Keratinocyte (primary cell): ENCODE measurements at regions not wholly inside any gene's neighbourhood (a gene's known extent, or its start where the extent isn't known, plus 50 kb on each side); places are given as distances from the start of the nearest gene placed in this dataset.

Experiments used
- DNase-seq: peaks from one replicate; pipeline ENCODE4 v3.0.0-alpha.2; 2011; ENCODE audit warnings: low read depth, missing footprints, low spot score
- FAIRE-seq: peaks from 2 replicates; lab custom pipeline; 2011; peaks lifted over from hg19 to GRCh38; lab: Jason Lieb, UNC
- H2AFZ ChIP-seq: 2 replicates; pipeline ENCODE4 v1.6.0; 2012; ENCODE audit warnings: low read length, control low read depth, inconsistent platforms; ENCODE audit not compliant: control insufficient read depth
- H3K27ac ChIP-seq: 2 replicates; pipeline ENCODE4 v1.5.1; 2011; ENCODE audit warnings: low read length; ENCODE audit not compliant: control insufficient read depth, insufficient read depth
- H3K27me3 ChIP-seq: 3 replicates; pipeline ENCODE4 v1.6.0; 2011; ENCODE audit warnings: low read length; ENCODE audit not compliant: control insufficient read depth, insufficient read depth; ENCODE audit errors: extremely low read depth
- H3K36me3 ChIP-seq, 2 experiments: 2 replicates in 1 of 2; 3 replicates in 1 of 2; pipeline ENCODE4 v1.5.1; 2011; ENCODE audit warnings: low read length in 2 of 2, mild to moderate bottlenecking in 1 of 2; ENCODE audit not compliant: control insufficient read depth in 2 of 2, insufficient read depth in 2 of 2; ENCODE audit errors: extremely low read depth in 1 of 2
- H3K4me1 ChIP-seq: 3 replicates; pipeline ENCODE4 v1.5.1; 2011; ENCODE audit warnings: low read length; ENCODE audit not compliant: control insufficient read depth, insufficient read depth; ENCODE audit errors: extremely low read depth
- H3K4me2 ChIP-seq: 3 replicates; pipeline ENCODE4 v1.6.0; 2011; ENCODE audit warnings: low read depth, low read length; ENCODE audit not compliant: control insufficient read depth, insufficient read depth; ENCODE audit errors: extremely low read depth
- H3K4me3 ChIP-seq, 3 experiments: fragments of 200-600 bp in 1 of 3; sonication (generic) in 1 of 3; 2 replicates in 2 of 3; 3 replicates in 1 of 3; pipeline ENCODE4 v1.5.1; 2011 to 2016; ENCODE audit warnings: low read length in 3 of 3, mild to moderate bottlenecking in 3 of 3, control low read depth in 2 of 3, inconsistent platforms in 1 of 3, low read depth in 1 of 3, mixed read lengths in 1 of 3, mixed run types in 1 of 3, moderate library complexity in 1 of 3; ENCODE audit not compliant: control insufficient read depth in 2 of 3, insufficient read depth in 2 of 3; ENCODE audit errors: extremely low read depth in 1 of 3
- H3K79me2 ChIP-seq: 2 replicates; pipeline ENCODE4 v1.6.0; 2012; ENCODE audit warnings: low read length; ENCODE audit not compliant: control insufficient read depth, insufficient read depth
- H3K9ac ChIP-seq: 3 replicates; pipeline ENCODE4 v1.6.0; 2011; ENCODE audit warnings: low read length; ENCODE audit not compliant: control insufficient read depth, insufficient read depth; ENCODE audit errors: extremely low read depth
- H3K9me1 ChIP-seq: 3 replicates; pipeline ENCODE4 v1.6.0; 2011; ENCODE audit warnings: low read length; ENCODE audit not compliant: control insufficient read depth, insufficient read depth; ENCODE audit errors: extremely low read depth
- H3K9me3 ChIP-seq: 2 replicates; pipeline ENCODE4 v1.5.1; 2012; ENCODE audit warnings: low read depth, low read length; ENCODE audit not compliant: control insufficient read depth
- H4K20me1 ChIP-seq: 3 replicates; pipeline ENCODE4 v1.6.0; 2011; ENCODE audit warnings: low read length; ENCODE audit not compliant: control insufficient read depth, insufficient read depth; ENCODE audit errors: extremely low read depth
- CTCF ChIP-seq, 3 experiments: IDR thresholded peaks in 1 of 3; conservative IDR thresholded peaks in 1 of 3; optimal IDR thresholded peaks in 1 of 3; 2 replicates in 2 of 3; 3 replicates in 1 of 3; pipeline versions ENCODE3 to v1.5.1; 2011; ENCODE audit warnings: low read length in 3 of 3, mild to moderate bottlenecking in 3 of 3, moderate library complexity in 2 of 3, control low read depth in 1 of 3, inconsistent platforms in 1 of 3; ENCODE audit not compliant: insufficient read depth in 2 of 3; ENCODE audit errors: extremely low read depth in 1 of 3
- EZH2 ChIP-seq: IDR thresholded peaks from one replicate; pipeline ENCODE4 v1.6.1; 2012; ENCODE audit warnings: inconsistent platforms, mild to moderate bottlenecking, low read length, moderate library complexity
- dilution Hi-C: fragments of 300-500 bp; cut with MboI; formaldehyde crosslinking; loops from one replicate; pipeline ENCODE4 v1.7.0; 2020; ENCODE audit warnings: low sequenced_read_pairs; ENCODE audit not compliant: extremely low pct_ligation_motif_present

GRCh38 chr5:12848709-12849108, 944.5 kb upstream of the CTNND2 start:
- Histone ChIP-seq H3K27ac (no peak overlapping the region), H2AFZ (no peak overlapping the region), H3K9me1 (no peaks in the 10 kb centered on the region), H3K36me3 (no peaks in the 10 kb centered on the region), H3K4me3 (no peak overlapping the region), H3K9me3 (no peaks in the 10 kb centered on the region), H3K9ac (no peak overlapping the region), H3K79me2 (no peaks in the 10 kb centered on the region), H4K20me1 (no peaks in the 10 kb centered on the region), H3K27me3 (no peaks in the 10 kb centered on the region), H3K4me1 (no peaks in the 10 kb centered on the region), H3K4me2 (no peak overlapping the region)
- TF ChIP-seq CTCF (optimal IDR thresholded peaks at IDR 0.05 in 1 of 3, IDR thresholded peaks at IDR 0.05 in 1 of 3, conservative IDR thresholded peaks at IDR 0.05 in 1 of 3; ENCODE audit: extremely low read depth in 1 of 3, insufficient read depth in 2 of 3, low read length in 3 of 3): no peak
- no peak for TF ChIP-seq EZH2
- FAIRE-seq (no peak), DNase-seq (no peak)
- dilution Hi-C loops: no loop called here

- H3K36me3 ChIP-seq: no peaks in the 10 kb centered on the region
- H2AFZ ChIP-seq: no peak overlapping the region
- no peaks in the 10 kb centered on the region for H3K9me3 ChIP-seq
- H3K4me3 ChIP-seq: no peak overlapping the region
- TF ChIP-seq CTCF (optimal IDR thresholded peaks at IDR 0.05 in 1 of 3, IDR thresholded peaks at IDR 0.05 in 1 of 3, conservative IDR thresholded peaks at IDR 0.05 in 1 of 3; ENCODE audit: extremely low read depth in 1 of 3, insufficient read depth in 2 of 3, low read length in 3 of 3) (no peak), EZH2 (no peak)
- no peaks in the 10 kb centered on the region for H4K20me1 ChIP-seq
- H3K4me1 ChIP-seq: no peaks in the 10 kb centered on the region
- H3K27me3 ChIP-seq: no peaks in the 10 kb centered on the region
- no peak overlapping the region for H3K4me2 ChIP-seq
- no peak overlapping the region for H3K9ac ChIP-seq
- dilution Hi-C loops: no loop called here
- H3K9me1 ChIP-seq: no peaks in the 10 kb centered on the region
- H3K27ac ChIP-seq: no peak overlapping the region
- DNase-seq (no peak), FAIRE-seq (no peak)
- no peaks in the 10 kb centered on the region for H3K79me2 ChIP-seq
Observed at GRCh38 chr5:12845549-12846159, 941.4 kb upstream of the CTNND2 start.
